ENCODE measurements at regions not wholly inside any gene's neighbourhood (a gene's known extent, or its start where the extent isn't known, plus 50 kb on each side); places are given as distances from the start of the nearest gene placed in this dataset.
A peak's percentile ranks its signal among the peaks of the same experiment; 100 is the strongest.

DNA sequence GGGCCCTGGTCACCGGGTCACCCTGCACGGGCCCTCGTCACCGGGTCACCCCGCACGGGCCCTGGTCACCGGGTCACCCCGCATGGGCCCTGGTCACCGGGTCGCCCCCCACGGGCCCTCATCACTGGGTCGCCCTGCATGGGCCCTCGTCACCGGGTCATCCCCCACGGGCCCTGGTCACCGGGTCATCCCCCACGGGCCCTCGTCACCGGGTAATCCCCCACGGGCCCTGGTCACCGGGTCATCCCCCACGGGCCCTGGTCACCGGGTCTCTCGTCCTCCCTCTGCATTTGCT lies 77.6 kb downstream of the RIPK4 start:
- no peaks in the 10 kb centered on the region for H3K27me3 ChIP-seq
- H3K4me3 ChIP-seq = no peak overlapping the region
- H3K36me3 ChIP-seq = no peaks in the 10 kb centered on the region
- DNase-seq (ENCODE audit: low read depth in 1 of 2, low spot score in 1 of 2) = no peak
- TF ChIP-seq, protein P1, sequence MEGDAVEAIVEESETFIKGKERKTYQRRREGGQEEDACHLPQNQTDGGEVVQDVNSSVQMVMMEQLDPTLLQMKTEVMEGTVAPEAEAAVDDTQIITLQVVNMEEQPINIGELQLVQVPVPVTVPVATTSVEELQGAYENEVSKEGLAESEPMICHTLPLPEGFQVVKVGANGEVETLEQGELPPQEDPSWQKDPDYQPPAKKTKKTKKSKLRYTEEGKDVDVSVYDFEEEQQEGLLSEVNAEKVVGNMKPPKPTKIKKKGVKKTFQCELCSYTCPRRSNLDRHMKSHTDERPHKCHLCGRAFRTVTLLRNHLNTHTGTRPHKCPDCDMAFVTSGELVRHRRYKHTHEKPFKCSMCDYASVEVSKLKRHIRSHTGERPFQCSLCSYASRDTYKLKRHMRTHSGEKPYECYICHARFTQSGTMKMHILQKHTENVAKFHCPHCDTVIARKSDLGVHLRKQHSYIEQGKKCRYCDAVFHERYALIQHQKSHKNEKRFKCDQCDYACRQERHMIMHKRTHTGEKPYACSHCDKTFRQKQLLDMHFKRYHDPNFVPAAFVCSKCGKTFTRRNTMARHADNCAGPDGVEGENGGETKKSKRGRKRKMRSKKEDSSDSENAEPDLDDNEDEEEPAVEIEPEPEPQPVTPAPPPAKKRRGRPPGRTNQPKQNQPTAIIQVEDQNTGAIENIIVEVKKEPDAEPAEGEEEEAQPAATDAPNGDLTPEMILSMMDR (IDR thresholded peaks at IDR 0.05; ENCODE audit: low read depth, low read length) = no peak
- H3K27ac ChIP-seq = no peak overlapping the region
- no peaks in the 10 kb centered on the region for H3K9me3 ChIP-seq (ENCODE audit: low read depth)
- H3K4me1 ChIP-seq (ENCODE audit: low read depth) = no peaks in the 10 kb centered on the region

DNA sequence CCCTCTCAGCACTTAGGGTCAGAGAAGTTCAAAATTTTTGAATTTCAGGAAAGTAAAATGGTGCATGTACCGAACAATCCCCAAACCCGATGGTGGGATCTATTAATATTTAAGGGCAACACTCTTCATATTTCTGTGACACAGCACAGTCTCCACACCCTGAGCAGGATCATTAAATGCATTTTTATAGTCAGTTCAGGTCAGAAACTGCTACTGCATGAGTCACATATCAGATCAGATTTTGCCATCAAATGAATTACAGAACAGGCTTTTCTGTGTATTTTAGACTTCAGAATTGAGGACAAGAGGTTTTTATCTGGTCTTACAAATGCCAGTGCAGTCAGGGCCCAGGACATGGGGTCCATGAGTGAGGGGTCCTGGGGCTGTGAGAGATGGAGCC lies 79.2 kb downstream of the RIPK4 start:
- no peaks in the 10 kb centered on the region for H3K4me1 ChIP-seq (ENCODE audit: low read depth)
- no peak overlapping the region for H3K27ac ChIP-seq
- H3K9me3 ChIP-seq (ENCODE audit: low read depth) = no peaks in the 10 kb centered on the region
- H3K4me3 ChIP-seq = no peak overlapping the region
- DNase-seq (ENCODE audit: low read depth in 1 of 2, low spot score in 1 of 2) = no peak
- no peaks in the 10 kb centered on the region for H3K27me3 ChIP-seq
- no peaks in the 10 kb centered on the region for H3K36me3 ChIP-seq
- TF ChIP-seq, protein P1 (IDR thresholded peaks at IDR 0.05; ENCODE audit: low read depth, low read length) = no peak

DNA sequence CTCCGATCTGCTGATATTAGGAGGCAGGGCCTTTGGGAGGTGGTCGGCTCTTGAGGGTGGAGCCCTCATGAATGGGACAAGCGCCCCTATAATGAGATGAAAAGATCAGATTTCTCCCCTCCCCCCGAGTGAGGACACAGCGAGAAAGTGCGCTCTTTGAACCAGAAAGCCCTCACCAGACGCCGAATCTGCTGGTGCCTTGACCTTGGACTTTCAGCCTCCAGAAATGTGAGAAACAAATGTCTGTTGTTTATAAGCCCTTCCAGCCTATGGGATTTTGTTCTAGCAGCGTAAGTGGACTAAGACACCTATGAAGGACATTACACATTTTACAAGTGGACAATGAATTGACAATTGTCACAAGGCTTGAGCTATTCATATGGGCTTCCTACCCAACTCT lies 80.2 kb downstream of the RIPK4 start:
- H3K9me3 ChIP-seq (ENCODE audit: low read depth) = no peaks in the 10 kb centered on the region
- no peak overlapping the region for H3K27ac ChIP-seq
- DNase-seq (ENCODE audit: low read depth in 1 of 2, low spot score in 1 of 2) = no peak
- no peaks in the 10 kb centered on the region for H3K36me3 ChIP-seq
- H3K27me3 ChIP-seq = no peaks in the 10 kb centered on the region
- no peaks in the 10 kb centered on the region for H3K4me1 ChIP-seq (ENCODE audit: low read depth)
- TF ChIP-seq, protein P1 (IDR thresholded peaks at IDR 0.05; ENCODE audit: low read depth, low read length) = no peak
- no peak overlapping the region for H3K4me3 ChIP-seq

GRCh38 chr21:41685511-41686149 lies 81.2 kb downstream of the RIPK4 start:
- Histone ChIP-seq H3K27me3 (no peaks in the 10 kb centered on the region), H3K4me1 (ENCODE audit: low read depth) (no peaks in the 10 kb centered on the region), H3K9me3 (ENCODE audit: low read depth) (no peaks in the 10 kb centered on the region), H3K36me3 (no peaks in the 10 kb centered on the region), H3K4me3 (no peak overlapping the region), H3K27ac (no peak overlapping the region)
- TF ChIP-seq, protein P1 (IDR thresholded peaks at IDR 0.05; ENCODE audit: low read depth, low read length) = no peak
- DNase-seq (ENCODE audit: low read depth in 1 of 2, low spot score in 1 of 2) = no peak

GRCh38 chr21:41684381-41685245 lies 82.2 kb downstream of the RIPK4 start:
- Histone ChIP-seq H3K36me3 (no peaks in the 10 kb centered on the region), H3K27ac (no peak overlapping the region), H3K4me3 (no peak overlapping the region), H3K27me3 (no peaks in the 10 kb centered on the region), H3K9me3 (ENCODE audit: low read depth) (no peaks in the 10 kb centered on the region), H3K4me1 (ENCODE audit: low read depth) (no peaks in the 10 kb centered on the region)
- TF ChIP-seq, protein P1 (IDR thresholded peaks at IDR 0.05; ENCODE audit: low read depth, low read length) = no peak
- peak in 1 of 2 donors; percentile 68 for DNase-seq (ENCODE audit: low read depth in 1 of 2, low spot score in 1 of 2)

All from cardiac muscle cell (in vitro differentiated cells and primary cell).